ENCODE measurements at regions not wholly inside any gene's neighbourhood (a gene's known extent, or its start where the extent isn't known, plus 50 kb on each side); places are given as distances from the start of the nearest gene placed in this dataset.

GRCh38 chr2:180707175-180707883 is 273.1 kb upstream of the UBE2E3 start:
- ChIA-PET CTCF (no interaction called here), POLR2A (no interaction called here)
- no peak for DNase-seq (ENCODE audit: low read depth, low spot score)
- Histone ChIP-seq H3K27me3 (ENCODE audit: control insufficient read depth, insufficient read depth, low read length) (no peaks in the 10 kb centered on the region), H3K4me3 (ENCODE audit: low read depth, low read length) (no peak overlapping the region), H3K27ac (ENCODE audit: low read depth, low read length) (no peak overlapping the region), H3K9me3 (ENCODE audit: control insufficient read depth, insufficient read depth, low read length) (no peaks in the 10 kb centered on the region)
- no peak for TF ChIP-seq CTCF (IDR thresholded peaks at IDR 0.05; ENCODE audit: low read depth, low read length)

DNA sequence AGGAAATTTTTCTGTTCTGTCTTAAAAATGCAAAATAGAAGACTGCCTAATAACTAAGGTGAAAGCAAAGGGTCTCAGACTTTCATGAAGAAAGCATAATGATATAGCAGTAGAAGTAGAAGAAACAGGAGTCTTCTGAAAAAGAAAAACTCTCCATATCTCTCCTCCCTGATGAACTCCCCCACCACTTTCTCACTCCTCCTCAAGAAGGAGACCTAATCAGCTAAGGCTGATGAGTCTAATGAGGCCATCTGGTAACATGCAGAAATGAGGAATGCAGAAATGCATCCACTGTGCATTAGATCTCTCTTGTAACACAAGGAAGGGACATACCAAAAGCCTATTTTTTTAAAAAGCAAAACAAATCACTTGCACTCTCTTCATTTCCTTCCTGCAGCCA is 273.7 kb upstream of the UBE2E3 start:
- Histone ChIP-seq H3K9me3 (ENCODE audit: control insufficient read depth, insufficient read depth, low read length) (no peaks in the 10 kb centered on the region), H3K4me3 (ENCODE audit: low read depth, low read length) (no peak overlapping the region), H3K27ac (ENCODE audit: low read depth, low read length) (no peak overlapping the region), H3K27me3 (ENCODE audit: control insufficient read depth, insufficient read depth, low read length) (no peaks in the 10 kb centered on the region)
- POLR2A ChIA-PET, result no interaction called here
- CTCF ChIA-PET, result no interaction called here
- no peak for DNase-seq (ENCODE audit: low read depth, low spot score)
- TF ChIP-seq CTCF (IDR thresholded peaks at IDR 0.05; ENCODE audit: low read depth, low read length), result no peak

GRCh38 chr2:180705551-180705950 is 274.9 kb upstream of the UBE2E3 start:
- no peak overlapping the region for H3K4me3 ChIP-seq (ENCODE audit: low read depth, low read length)
- ChIA-PET POLR2A (no interaction called here), CTCF (no interaction called here)
- no peak for TF ChIP-seq CTCF (IDR thresholded peaks at IDR 0.05; ENCODE audit: low read depth, low read length)
- no peak for DNase-seq (ENCODE audit: low read depth, low spot score)
- H3K27me3 ChIP-seq (ENCODE audit: control insufficient read depth, insufficient read depth, low read length), result no peaks in the 10 kb centered on the region
- no peak overlapping the region for H3K27ac ChIP-seq (ENCODE audit: low read depth, low read length)
- no peaks in the 10 kb centered on the region for H3K9me3 ChIP-seq (ENCODE audit: control insufficient read depth, insufficient read depth, low read length)

DNA sequence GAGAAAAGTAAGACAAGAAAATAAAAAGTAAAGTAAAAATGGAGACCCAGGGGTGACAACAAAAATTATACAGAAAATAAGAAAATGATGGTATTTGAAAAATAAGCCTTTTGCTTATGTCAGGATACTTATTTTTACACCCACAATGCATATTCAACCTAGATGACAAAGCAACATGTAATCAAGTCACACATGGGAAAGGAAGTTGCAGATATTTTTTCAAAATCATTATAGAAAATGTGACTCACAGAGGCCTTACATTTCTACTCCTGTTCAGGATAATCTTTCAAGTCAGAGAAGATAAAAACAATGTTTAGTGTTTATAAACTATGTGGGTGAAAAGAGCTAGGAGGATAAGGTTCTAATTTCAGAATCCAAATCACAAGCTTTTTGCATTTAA is 275.3 kb upstream of the UBE2E3 start:
- CTCF ChIA-PET, result no interaction called here
- Histone ChIP-seq H3K4me3 (ENCODE audit: low read depth, low read length) (no peak overlapping the region), H3K9me3 (ENCODE audit: control insufficient read depth, insufficient read depth, low read length) (no peaks in the 10 kb centered on the region), H3K27me3 (ENCODE audit: control insufficient read depth, insufficient read depth, low read length) (no peaks in the 10 kb centered on the region), H3K27ac (ENCODE audit: low read depth, low read length) (no peak overlapping the region)
- TF ChIP-seq CTCF (IDR thresholded peaks at IDR 0.05; ENCODE audit: low read depth, low read length), result no peak
- POLR2A ChIA-PET, result no interaction called here
- no peak for DNase-seq (ENCODE audit: low read depth, low spot score)

DNA sequence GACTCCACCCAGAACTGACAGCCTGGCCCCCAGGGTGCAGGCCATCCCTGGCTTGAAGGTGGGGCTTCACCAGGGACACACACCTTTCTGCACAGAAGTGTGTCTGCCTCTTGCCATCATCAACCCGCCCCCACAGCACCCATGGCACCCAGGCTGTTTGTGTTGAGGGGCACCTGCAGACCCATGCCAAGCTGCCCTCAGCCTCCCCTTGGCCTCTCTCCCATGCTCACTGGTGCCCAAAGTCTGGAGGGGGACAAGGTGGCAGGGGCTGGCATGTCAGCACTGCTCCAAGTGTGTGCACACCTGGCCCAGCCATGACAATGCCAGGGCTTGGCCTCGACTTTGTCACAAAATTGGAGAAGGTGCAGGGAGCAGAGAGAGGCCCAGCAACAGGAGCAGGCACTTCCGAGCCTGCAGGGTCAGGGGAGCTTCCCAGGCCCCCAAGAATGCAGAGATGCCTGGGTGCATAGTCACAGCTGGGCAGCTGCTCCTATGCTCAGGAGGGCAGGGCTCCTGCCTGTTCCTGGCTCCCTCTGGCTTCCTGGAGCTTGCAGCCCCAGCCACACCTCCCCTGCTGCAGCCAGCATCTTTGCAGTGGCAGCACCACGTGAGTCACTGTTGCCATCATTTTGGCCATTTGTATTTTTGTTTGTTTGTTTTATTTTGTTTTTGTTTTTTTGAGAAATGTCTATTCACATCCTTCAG is 280.6 kb upstream of the UBE2E3 start:
- H3K27me3 ChIP-seq (ENCODE audit: control insufficient read depth, insufficient read depth, low read length), result no peaks in the 10 kb centered on the region
- DNase-seq (ENCODE audit: low read depth, low spot score), result no peak
- H3K9me3 ChIP-seq (ENCODE audit: control insufficient read depth, insufficient read depth, low read length), result no peaks in the 10 kb centered on the region
- H3K4me3 ChIP-seq (ENCODE audit: low read depth, low read length), result no peak overlapping the region
- CTCF ChIA-PET, result no interaction called here
- H3K27ac ChIP-seq (ENCODE audit: low read depth, low read length), result no peak overlapping the region
- POLR2A ChIA-PET, result no interaction called here
- TF ChIP-seq CTCF (IDR thresholded peaks at IDR 0.05; ENCODE audit: low read depth, low read length), result no peak
